ENCODE measurements at regions not wholly inside any gene's neighbourhood (a gene's known extent, or its start where the extent isn't known, plus 50 kb on each side); places are given as distances from the start of the nearest gene placed in this dataset.

DNA sequence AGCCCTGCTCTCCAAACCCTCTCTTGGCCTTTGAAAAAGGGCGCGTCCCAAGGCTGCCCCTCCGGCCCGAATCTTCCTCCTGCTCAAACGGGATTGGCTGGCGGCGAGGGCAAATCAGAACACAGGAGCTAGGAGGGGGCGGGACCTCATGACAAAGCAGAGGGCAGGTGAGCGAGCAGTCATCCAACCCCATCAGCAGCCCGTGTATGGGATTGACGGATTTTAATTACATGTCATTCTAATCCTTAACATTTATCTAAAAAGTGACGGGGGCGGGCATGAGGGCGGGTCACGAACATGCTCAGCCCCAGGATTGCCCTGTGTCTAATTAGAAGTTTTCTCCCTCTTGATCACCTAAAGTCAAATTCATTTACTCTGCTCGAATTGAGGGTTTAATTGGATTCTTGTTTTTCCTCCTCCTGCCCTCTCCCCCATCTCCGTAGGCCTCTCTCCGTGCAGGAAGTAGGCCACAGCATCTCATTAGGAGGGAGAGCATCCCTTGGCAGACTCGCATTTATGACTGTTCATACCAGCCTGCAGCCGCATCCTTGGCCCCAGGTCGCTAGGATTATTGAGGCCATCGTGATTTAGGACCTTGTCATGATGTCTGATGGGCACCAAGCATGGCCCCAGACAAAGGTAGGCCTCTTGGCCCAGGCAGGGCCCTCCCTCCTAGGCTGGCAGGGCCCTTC lies 147.1 kb downstream of the CHST1 start:
- TF ChIP-seq, protein P1, sequence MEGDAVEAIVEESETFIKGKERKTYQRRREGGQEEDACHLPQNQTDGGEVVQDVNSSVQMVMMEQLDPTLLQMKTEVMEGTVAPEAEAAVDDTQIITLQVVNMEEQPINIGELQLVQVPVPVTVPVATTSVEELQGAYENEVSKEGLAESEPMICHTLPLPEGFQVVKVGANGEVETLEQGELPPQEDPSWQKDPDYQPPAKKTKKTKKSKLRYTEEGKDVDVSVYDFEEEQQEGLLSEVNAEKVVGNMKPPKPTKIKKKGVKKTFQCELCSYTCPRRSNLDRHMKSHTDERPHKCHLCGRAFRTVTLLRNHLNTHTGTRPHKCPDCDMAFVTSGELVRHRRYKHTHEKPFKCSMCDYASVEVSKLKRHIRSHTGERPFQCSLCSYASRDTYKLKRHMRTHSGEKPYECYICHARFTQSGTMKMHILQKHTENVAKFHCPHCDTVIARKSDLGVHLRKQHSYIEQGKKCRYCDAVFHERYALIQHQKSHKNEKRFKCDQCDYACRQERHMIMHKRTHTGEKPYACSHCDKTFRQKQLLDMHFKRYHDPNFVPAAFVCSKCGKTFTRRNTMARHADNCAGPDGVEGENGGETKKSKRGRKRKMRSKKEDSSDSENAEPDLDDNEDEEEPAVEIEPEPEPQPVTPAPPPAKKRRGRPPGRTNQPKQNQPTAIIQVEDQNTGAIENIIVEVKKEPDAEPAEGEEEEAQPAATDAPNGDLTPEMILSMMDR (IDR thresholded peaks at IDR 0.05; ENCODE audit: low read length), result no peak
- no peak for TF ChIP-seq EZH2 (IDR thresholded peaks at IDR 0.05; ENCODE audit: borderline replicate concordance, low read length)
